Thyroid gland (tissue), 4 donors: ENCODE measurements at regions not wholly inside any gene's neighbourhood (a gene's known extent, or its start where the extent isn't known, plus 50 kb on each side); places are given as distances from the start of the nearest gene placed in this dataset.

ENCODE experiments used
- POLR2A ChIP-seq, 2 donors: fragments of 450-650 bp; IDR thresholded peaks; one replicate each; pipeline ENCODE4 v1.6.1; 2017; ENCODE audit warnings: antibody characterized with exemption in 2 of 2, mild to moderate bottlenecking in 2 of 2, moderate library complexity in 1 of 2
- TF ChIP-seq, protein P1 (sequence below), 6 experiments: fragments of 200-600 bp in 3 of 6; fragments of 450-650 bp in 3 of 6; sonication (generic) in 3 of 6; IDR thresholded peaks; one replicate each; pipeline ENCODE4 v1.5.1; 2016 to 2019; ENCODE audit warnings: antibody characterized with exemption in 6 of 6, mild to moderate bottlenecking in 2 of 6, inconsistent platforms in 1 of 6, moderate library complexity in 1 of 6

DNA sequence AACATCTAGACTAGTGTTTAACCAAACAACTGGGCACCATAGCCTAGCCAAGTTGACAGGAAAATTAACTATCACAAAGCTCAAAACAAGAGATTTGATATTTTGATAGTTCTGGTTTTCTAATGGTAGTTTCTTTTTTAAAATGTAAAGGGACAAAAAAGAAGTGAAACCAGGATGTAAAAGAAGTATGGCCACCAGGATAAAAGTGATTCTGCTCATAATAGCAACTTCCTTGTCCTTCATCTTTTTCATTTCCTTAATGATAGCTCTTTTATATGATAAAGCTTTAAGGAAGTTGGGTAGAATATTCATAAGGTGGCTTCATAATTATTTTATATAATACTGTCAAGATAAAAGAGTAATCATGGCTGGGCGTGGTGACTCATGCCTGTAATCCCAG is 139.1 kb downstream of the BASP1 start:
- TF ChIP-seq, protein P1, sequence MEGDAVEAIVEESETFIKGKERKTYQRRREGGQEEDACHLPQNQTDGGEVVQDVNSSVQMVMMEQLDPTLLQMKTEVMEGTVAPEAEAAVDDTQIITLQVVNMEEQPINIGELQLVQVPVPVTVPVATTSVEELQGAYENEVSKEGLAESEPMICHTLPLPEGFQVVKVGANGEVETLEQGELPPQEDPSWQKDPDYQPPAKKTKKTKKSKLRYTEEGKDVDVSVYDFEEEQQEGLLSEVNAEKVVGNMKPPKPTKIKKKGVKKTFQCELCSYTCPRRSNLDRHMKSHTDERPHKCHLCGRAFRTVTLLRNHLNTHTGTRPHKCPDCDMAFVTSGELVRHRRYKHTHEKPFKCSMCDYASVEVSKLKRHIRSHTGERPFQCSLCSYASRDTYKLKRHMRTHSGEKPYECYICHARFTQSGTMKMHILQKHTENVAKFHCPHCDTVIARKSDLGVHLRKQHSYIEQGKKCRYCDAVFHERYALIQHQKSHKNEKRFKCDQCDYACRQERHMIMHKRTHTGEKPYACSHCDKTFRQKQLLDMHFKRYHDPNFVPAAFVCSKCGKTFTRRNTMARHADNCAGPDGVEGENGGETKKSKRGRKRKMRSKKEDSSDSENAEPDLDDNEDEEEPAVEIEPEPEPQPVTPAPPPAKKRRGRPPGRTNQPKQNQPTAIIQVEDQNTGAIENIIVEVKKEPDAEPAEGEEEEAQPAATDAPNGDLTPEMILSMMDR (IDR thresholded peaks at IDR 0.05): no peak
- no peak for TF ChIP-seq POLR2A (IDR thresholded peaks at IDR 0.05)
